GM18499 (cell line): ENCODE measurements at regions not wholly inside any gene's neighbourhood (a gene's known extent, or its start where the extent isn't known, plus 50 kb on each side); places are given as distances from the start of the nearest gene placed in this dataset.

Experiments used
- ATAC-seq: cut with Tn5 transposase; IDR thresholded peaks from one replicate; pipeline ENCODE4 v1.9.1; 2021; ENCODE audit warnings: moderate number of reproducible peaks; ENCODE audit not compliant: insufficient read depth, unreplicated experiment

- ATAC-seq, result no peak
Measured at GRCh38 chr15:70320482-70320881, 222.8 kb upstream of the TLE3 start.

GRCh38 chr15:70320077-70320476, 222.4 kb upstream of the TLE3 start:
- no peak for ATAC-seq

- no peak for ATAC-seq
Measured at GRCh38 chr15:70319466-70319865, 221.7 kb upstream of the TLE3 start.

GRCh38 chr15:70318594-70319465, 221.1 kb upstream of the TLE3 start:
- no peak for ATAC-seq

GRCh38 chr15:70316059-70316600, 218.4 kb upstream of the TLE3 start:
- ATAC-seq, result no peak

GRCh38 chr15:70315431-70315830, 217.7 kb upstream of the TLE3 start:
- no peak for ATAC-seq

- no peak for ATAC-seq
Measured at GRCh38 chr15:70314688-70315087, 217.0 kb upstream of the TLE3 start.

- no peak for ATAC-seq
Measured at GRCh38 chr15:70314018-70314354, 216.3 kb upstream of the TLE3 start.

- no peak for ATAC-seq
Measured at GRCh38 chr15:70313099-70314017, 215.6 kb upstream of the TLE3 start.

GRCh38 chr15:70311821-70312220, 214.1 kb upstream of the TLE3 start:
- no peak for ATAC-seq

- ATAC-seq, result no peak
Measured at GRCh38 chr15:70309716-70310115, 212.0 kb upstream of the TLE3 start.

- no peak for ATAC-seq
Measured at GRCh38 chr15:70308735-70309434, 211.2 kb upstream of the TLE3 start.

GRCh38 chr15:70308011-70308734, 210.5 kb upstream of the TLE3 start:
- ATAC-seq, result no peak

- no peak for ATAC-seq
Measured at GRCh38 chr15:70306582-70306981, 208.9 kb upstream of the TLE3 start.

- no peak for ATAC-seq
Measured at GRCh38 chr15:70306081-70306480, 208.4 kb upstream of the TLE3 start.

- no peak for ATAC-seq
Measured at GRCh38 chr15:70303981-70304380, 206.3 kb upstream of the TLE3 start.

GRCh38 chr15:70302360-70302759, 204.6 kb upstream of the TLE3 start:
- no peak for ATAC-seq

- ATAC-seq, result no peak
Measured at GRCh38 chr15:70301396-70301795, 203.7 kb upstream of the TLE3 start.

GRCh38 chr15:70299931-70300869, 202.5 kb upstream of the TLE3 start:
- ATAC-seq, result peak; percentile 88
